HepG2 (cell line): ENCODE measurements at regions not wholly inside any gene's neighbourhood (a gene's known extent, or its start where the extent isn't known, plus 50 kb on each side); places are given as distances from the start of the nearest gene placed in this dataset.

Source experiments
- ATAC-seq: fragments of 200-7000 bp; cut with Tn5 transposase; 3 replicates; pipeline ENCODE4 v1.9.1; 2020; ENCODE audit warnings: mild to moderate bottlenecking, moderate library complexity
- BruUV-seq: library from RNA; stranded (reverse); fragments of 400-500 nt; replicated peaks from 2 replicates; lab custom pipeline; 2021; lab: Mats Ljungman, UMichigan
- CTCF ChIA-PET: fragments of 300-600 bp; formaldehyde crosslinking; extraction: SDS; loops from one replicate; lab custom pipeline; 2021; ENCODE audit warnings: low total read pairs, inconsistent platforms, low intra/inter-chr PET ratio; lab: Yijun Ruan, JAX
- POLR2A ChIA-PET: fragments of 350-600 bp; sonication (Branson Sonifier 250); formaldehyde crosslinking; loops from one replicate; lab custom pipeline; 2020; ENCODE audit warnings: antibody characterized with exemption, inconsistent platforms; lab: Yijun Ruan, JAX
- DNase-seq: peaks from one replicate; pipeline ENCODE4 v3.0.0-alpha.2; 2015; ENCODE audit warnings: low spot score
- FAIRE-seq: peaks from 3 replicates; lab custom pipeline; 2011; peaks lifted over from hg19 to GRCh38; lab: Jason Lieb, UNC
- H2AFZ ChIP-seq: one replicate; pipeline ENCODE4 v1.6.1; 2011; ENCODE audit warnings: low read length, inconsistent platforms
- H3K27ac ChIP-seq: fragments of 300-600 bp; 3 replicates; pipeline ENCODE4 v1.8.0; 2011; ENCODE audit warnings: mixed run types, mild to moderate bottlenecking, mixed read lengths, low read length, inconsistent platforms; ENCODE audit not compliant: insufficient read depth; ENCODE audit errors: extremely low read length
- H3K27me3 ChIP-seq, 2 experiments: fragments of 200-600 bp in 1 of 2; 2 replicates in 1 of 2; 3 replicates in 1 of 2; pipeline versions ENCODE4 v1.6.0 to v1.8.0; 2011; ENCODE audit warnings: low read length in 2 of 2, mild to moderate bottlenecking in 2 of 2, moderate library complexity in 2 of 2, inconsistent platforms in 1 of 2; ENCODE audit not compliant: insufficient read depth in 2 of 2, control insufficient read depth in 1 of 2
- H3K36me3 ChIP-seq, 2 experiments: fragments of 200-600 bp in 1 of 2; replicated peaks in 1 of 2; 2 replicates in 1 of 2; 3 replicates in 1 of 2; pipeline versions ENCODE4 v1.5.1 to v1.8.0; 2011; ENCODE audit warnings: low read length in 2 of 2, inconsistent platforms in 1 of 2; ENCODE audit not compliant: insufficient read depth in 2 of 2, control insufficient read depth in 1 of 2
- H3K4me1 ChIP-seq: 2 replicates; pipeline ENCODE4 v1.5.1; 2012; ENCODE audit warnings: low read length, inconsistent platforms; ENCODE audit not compliant: insufficient read depth
- H3K4me2 ChIP-seq: 2 replicates; pipeline ENCODE4 v1.6.0; 2011; ENCODE audit warnings: low read depth, low read length, inconsistent platforms
- H3K4me3 ChIP-seq, 3 experiments: fragments of 200-600 bp in 1 of 3; sonication (generic), shearing (Covaris generic) in 1 of 3; replicated peaks in 1 of 3; 2 replicates each; pipeline ENCODE4 v1.5.1; 2011 to 2016; ENCODE audit warnings: low read length in 3 of 3, inconsistent platforms in 2 of 3, low read depth in 2 of 3, mild to moderate bottlenecking in 2 of 3, control low read depth in 1 of 3, mixed read lengths in 1 of 3; ENCODE audit not compliant: insufficient read depth in 1 of 3
- H3K79me2 ChIP-seq: one replicate; pipeline ENCODE4 v1.6.1; 2011; ENCODE audit warnings: low read length, inconsistent platforms; ENCODE audit not compliant: insufficient read depth
- H3K9ac ChIP-seq: 2 replicates; pipeline ENCODE4 v1.6.0; 2011; ENCODE audit warnings: mild to moderate bottlenecking, low read depth, low read length, inconsistent platforms; ENCODE audit not compliant: insufficient read depth
- H3K9me3 ChIP-seq: 2 replicates; pipeline ENCODE4 v1.5.1; 2012; ENCODE audit warnings: mild to moderate bottlenecking, low read length
- H4K20me1 ChIP-seq: 2 replicates; pipeline ENCODE4 v1.6.0; 2011; ENCODE audit warnings: inconsistent platforms, mild to moderate bottlenecking, low read length, moderate library complexity; ENCODE audit not compliant: insufficient read depth
- MLXIP ChIP-seq: sonication (generic); formaldehyde crosslinking; IDR thresholded peaks from 2 replicates; pipeline ENCODE4 v1.9.0; 2021; ENCODE audit warnings: missing genetic modification reagents, borderline replicate concordance
- MNT ChIP-seq: fragments of 450-650 bp; IDR thresholded peaks from 2 replicates; pipeline ENCODE4 v1.6.1; 2016
- NFIC ChIP-seq: IDR thresholded peaks from 2 replicates; pipeline ENCODE4 v1.6.1; 2012; ENCODE audit warnings: mild to moderate bottlenecking, low read length, inconsistent platforms
- RBAK ChIP-seq: sonication (generic); formaldehyde crosslinking; IDR thresholded peaks from 2 replicates; pipeline ENCODE4 v1.5.1; 2020; ENCODE audit warnings: mild to moderate bottlenecking, missing genetic modification reagents
- RELA ChIP-seq: sonication (generic); formaldehyde crosslinking; IDR thresholded peaks from 2 replicates; pipeline ENCODE4 v1.4.0; 2020; ENCODE audit warnings: missing genetic modification reagents
- RERE ChIP-seq: IDR thresholded peaks from 2 replicates; pipeline ENCODE4 v1.6.1; 2016; ENCODE audit warnings: low read depth, missing genetic modification reagents, missing compliant biosample characterization
- RFX3 ChIP-seq: IDR thresholded peaks from 2 replicates; pipeline ENCODE4 v1.6.1; 2016; ENCODE audit warnings: missing biosample characterization, missing genetic modification reagents
- RFXAP ChIP-seq: sonication (generic); formaldehyde crosslinking; IDR thresholded peaks from 2 replicates; pipeline ENCODE4 v1.4.0; 2020; ENCODE audit warnings: missing genetic modification reagents, borderline replicate concordance
- SPEN ChIP-seq: sonication (generic); formaldehyde crosslinking; IDR thresholded peaks from 2 replicates; pipeline ENCODE4 v1.5.1; 2020; ENCODE audit warnings: low read depth, mild to moderate bottlenecking, missing genetic modification reagents
- ZBTB33 ChIP-seq: sonication (generic); formaldehyde crosslinking; IDR thresholded peaks from 2 replicates; pipeline ENCODE4 v1.4.0; 2020; ENCODE audit warnings: missing genetic modification reagents
- ZFP1 ChIP-seq: IDR thresholded peaks from 2 replicates; pipeline ENCODE4 v1.6.1; 2016
- ZNF775 ChIP-seq: sonication (generic); formaldehyde crosslinking; IDR thresholded peaks from 2 replicates; pipeline ENCODE4 v1.4.0; 2020; ENCODE audit warnings: missing genetic modification reagents, mild to moderate bottlenecking, moderate library complexity, borderline replicate concordance
- WGBS: methylation state at CpG from one replicate; pipeline ENCODE4 v1.1.6; 2017; ENCODE audit warnings: low lambda C conversion rate; 5-methylcytosine and 5-hydroxymethylcytosine counted together
- in situ Hi-C: cut with HindIII; loops from 2 replicates; pipeline ENCODE4 v1.10.0; 2017; ENCODE audit warnings: low pct_unique_long_range_greater_than_20kb; ENCODE audit not compliant: extremely low pct_ligation_motif_present
- intact Hi-C: fragments of 100-400 bp; cut with micrococcal nuclease; formaldehyde crosslinking; loops from one replicate; pipeline ENCODE4 v1.10.0; 2022; ENCODE audit not compliant: unreplicated experiment

- TF ChIP-seq RERE (CRISPR knock-in tag) (no peak), NFIC (no peak), SPEN (CRISPR knock-in tag) (no peak), ZFP1 (no peak), RFX3 (CRISPR knock-in tag) (no peak), ZNF775 (CRISPR knock-in tag) (no peak), RBAK (CRISPR knock-in tag) (no peak)
These were observed 491.1 kb upstream of the ADARB2 start (continued) for GRCh38 chr10:2228320-2228901.

GRCh38 chr10:2225609-2226008, 488.3 kb upstream of the ADARB2 start:
- Histone ChIP-seq H3K4me2 (no peak overlapping the region), H3K79me2 (no peaks in the 10 kb centered on the region), H2AFZ (no peak overlapping the region), H3K36me3 (no peaks in the 10 kb centered on the region), H3K4me1 (no peaks in the 10 kb centered on the region), H3K9ac (no peak overlapping the region), H4K20me1 (no peaks in the 10 kb centered on the region), H3K9me3 (no peaks in the 10 kb centered on the region), H3K27me3 (peaks cover 0 to 11% of the 10 kb centered on the region in 2 experiments; a peak in 4 of 5 replicates), H3K4me3 (no peak overlapping the region), H3K27ac (no peak overlapping the region)
- no peak for ATAC-seq
- intact Hi-C loops (no loop called here), in situ Hi-C loops (no loop called here)
- BruUV-seq: no TSS peak
- CTCF ChIA-PET: no interaction called here
- POLR2A ChIA-PET: no interaction called here
- WGBS: 4% methylated on average over 4 of the region's 10 CpGs
- FAIRE-seq: no peak
- DNase-seq: no peak
- TF ChIP-seq RFXAP (CRISPR knock-in tag) (no peak), MLXIP (CRISPR knock-in tag) (no peak), RELA (no peak), ZBTB33 (CRISPR knock-in tag) (no peak), MNT (no peak)
